Neural progenitor cell (in vitro differentiated cells): ENCODE measurements at regions not wholly inside any gene's neighbourhood (a gene's known extent, or its start where the extent isn't known, plus 50 kb on each side); places are given as distances from the start of the nearest gene placed in this dataset.

Source experiments
- DNase-seq: peaks from one replicate; pipeline ENCODE4 v3.0.0-alpha.2; 2016; ENCODE audit warnings: low spot score
- H2AFZ ChIP-seq: fragments of 200-600 bp; sonication (generic); replicated peaks from 2 replicates; pipeline ENCODE4 v1.6.1; 2016; ENCODE audit warnings: antibody characterized with exemption
- H3F3A ChIP-seq: fragments of 200-600 bp; sonication (generic); 2 replicates; pipeline ENCODE4 v1.6.1; 2016; ENCODE audit warnings: antibody characterized with exemption, low read depth
- H3K27ac ChIP-seq: fragments of 200-600 bp; sonication (generic); 2 replicates; pipeline ENCODE4 v1.5.1; 2016; ENCODE audit warnings: mild to moderate bottlenecking
- H3K27me3 ChIP-seq: fragments of 200-600 bp; sonication (generic); 2 replicates; pipeline ENCODE4 v1.6.1; 2016; ENCODE audit warnings: mild to moderate bottlenecking, moderate library complexity
- H3K36me3 ChIP-seq: fragments of 200-600 bp; sonication (generic); 2 replicates; pipeline ENCODE4 v1.5.1; 2016
- H3K4me1 ChIP-seq: fragments of 200-600 bp; sonication (generic); 2 replicates; pipeline ENCODE4 v1.6.1; 2016; ENCODE audit warnings: mixed run types
- H3K4me2 ChIP-seq: fragments of 200-600 bp; sonication (generic); 2 replicates; pipeline ENCODE4 v1.6.1; 2016
- H3K4me3 ChIP-seq: fragments of 200-600 bp; sonication (generic); 2 replicates; pipeline ENCODE4 v1.5.1; 2016
- H3K79me2 ChIP-seq: fragments of 200-600 bp; sonication (generic); 2 replicates; pipeline ENCODE4 v1.6.1; 2016; ENCODE audit warnings: low read depth
- H3K9ac ChIP-seq: fragments of 200-600 bp; sonication (generic); 2 replicates; pipeline ENCODE4 v1.6.1; 2016
- H3K9me3 ChIP-seq: fragments of 200-600 bp; sonication (generic); 2 replicates; pipeline ENCODE4 v1.5.1; 2016; ENCODE audit warnings: low read depth
- H4K20me1 ChIP-seq: fragments of 200-600 bp; sonication (generic); 2 replicates; pipeline ENCODE4 v1.6.1; 2016; ENCODE audit warnings: low read depth
- H3K27ac Mint-ChIP-seq: 3 replicates; pipeline ENCODE4 v1.8.0; 2021; ENCODE audit warnings: mixed read lengths
- H3K27me3 Mint-ChIP-seq: 2 replicates; pipeline ENCODE4 v1.8.0; 2022; ENCODE audit warnings: low read depth, mild to moderate bottlenecking, inconsistent platforms, moderate library complexity, mixed read lengths; ENCODE audit not compliant: insufficient read depth
- H3K36me3 Mint-ChIP-seq: 3 replicates; pipeline ENCODE4 v1.8.0; 2021; ENCODE audit warnings: mixed read lengths
- H3K4me1 Mint-ChIP-seq: 3 replicates; pipeline ENCODE4 v1.8.0; 2021; ENCODE audit warnings: mixed read lengths
- H3K4me3 Mint-ChIP-seq: 3 replicates; pipeline ENCODE4 v1.8.0; 2021; ENCODE audit warnings: mild to moderate bottlenecking, moderate library complexity, mixed read lengths
- H3K9me3 Mint-ChIP-seq: 3 replicates; pipeline ENCODE4 v1.8.0; 2020; ENCODE audit warnings: mixed read lengths
- EZH2 ChIP-seq: fragments of 200-600 bp; sonication (generic); IDR thresholded peaks from 2 replicates; pipeline ENCODE4 v1.6.1; 2017; ENCODE audit warnings: antibody characterized with exemption, mild to moderate bottlenecking, moderate library complexity
- EZH2phosphoT487 ChIP-seq: fragments of 200-600 bp; sonication (generic); IDR thresholded peaks from 2 replicates; pipeline ENCODE4 v1.6.1; 2017; ENCODE audit warnings: antibody characterized with exemption
- TF ChIP-seq, protein P1 (sequence below): fragments of 200-600 bp; sonication (generic); IDR thresholded peaks from 2 replicates; pipeline ENCODE4 v1.5.1; 2017; ENCODE audit warnings: antibody characterized with exemption, mild to moderate bottlenecking

DNA sequence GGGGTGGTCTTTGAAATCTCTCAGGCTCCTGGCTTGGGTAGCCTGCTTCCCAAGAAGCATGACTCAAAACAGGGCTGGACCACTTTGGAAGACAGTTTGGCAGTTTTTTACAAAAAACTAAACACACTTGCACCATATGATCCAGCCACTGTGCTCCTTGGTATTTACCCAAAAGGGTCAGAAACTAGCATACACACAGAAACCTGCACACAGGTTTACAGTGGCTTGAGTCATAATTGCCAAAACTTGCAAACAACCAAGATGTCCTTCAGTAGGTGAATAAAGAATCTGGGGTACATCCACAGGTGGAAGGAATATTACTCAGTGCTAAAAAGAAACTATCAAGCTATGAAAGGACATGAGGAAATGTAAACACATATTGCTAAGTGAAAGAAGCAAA, 323.2 kb upstream of the CDH5 start:
- H3K9ac ChIP-seq: no peak overlapping the region
- no peak overlapping the region for H2AFZ ChIP-seq
- no peak overlapping the region for H3K4me3 Mint-ChIP-seq
- H3K27me3 Mint-ChIP-seq: peaks cover 5% of the 10 kb centered on the region
- H3K27ac ChIP-seq: no peak overlapping the region
- H3F3A ChIP-seq: no peaks in the 10 kb centered on the region
- no peaks in the 10 kb centered on the region for H3K27me3 ChIP-seq
- DNase-seq: no peak
- H3K4me1 Mint-ChIP-seq: peaks cover 12% of the 10 kb centered on the region
- H3K36me3 ChIP-seq: no peaks in the 10 kb centered on the region
- H3K79me2 ChIP-seq: no peaks in the 10 kb centered on the region
- H3K27ac Mint-ChIP-seq: no peak overlapping the region
- H3K9me3 ChIP-seq: no peaks in the 10 kb centered on the region
- no peak overlapping the region for H3K4me3 ChIP-seq
- no peaks in the 10 kb centered on the region for H3K36me3 Mint-ChIP-seq
- H3K4me2 ChIP-seq: no peak overlapping the region
- H4K20me1 ChIP-seq: no peaks in the 10 kb centered on the region
- TF ChIP-seq EZH2phosphoT487 (no peak), EZH2 (no peak)
- H3K9me3 Mint-ChIP-seq: peaks cover 3% of the 10 kb centered on the region
- peaks cover 4% of the 10 kb centered on the region for H3K4me1 ChIP-seq

GRCh38 chr16:66042341-66042740, 324.1 kb upstream of the CDH5 start:
- Histone ChIP-seq H3K4me2 (no peak overlapping the region), H3K4me3 (no peak overlapping the region), H3K36me3 (no peaks in the 10 kb centered on the region), H3K4me1 (peaks cover 4% of the 10 kb centered on the region), H3K27ac (no peak overlapping the region), H3K27me3 (no peaks in the 10 kb centered on the region), H4K20me1 (no peaks in the 10 kb centered on the region), H3K9ac (no peak overlapping the region), H2AFZ (no peak overlapping the region), H3F3A (no peaks in the 10 kb centered on the region), H3K79me2 (no peaks in the 10 kb centered on the region), H3K9me3 (no peaks in the 10 kb centered on the region)
- H3K9me3 Mint-ChIP-seq: peaks cover 3% of the 10 kb centered on the region
- H3K27me3 Mint-ChIP-seq: peaks cover 5% of the 10 kb centered on the region
- no peak overlapping the region for H3K4me3 Mint-ChIP-seq
- H3K4me1 Mint-ChIP-seq: peaks cover 12% of the 10 kb centered on the region
- no peaks in the 10 kb centered on the region for H3K36me3 Mint-ChIP-seq
- no peak for DNase-seq
- TF ChIP-seq EZH2: no peak
- no peak for TF ChIP-seq EZH2phosphoT487
- TF ChIP-seq, protein P1, sequence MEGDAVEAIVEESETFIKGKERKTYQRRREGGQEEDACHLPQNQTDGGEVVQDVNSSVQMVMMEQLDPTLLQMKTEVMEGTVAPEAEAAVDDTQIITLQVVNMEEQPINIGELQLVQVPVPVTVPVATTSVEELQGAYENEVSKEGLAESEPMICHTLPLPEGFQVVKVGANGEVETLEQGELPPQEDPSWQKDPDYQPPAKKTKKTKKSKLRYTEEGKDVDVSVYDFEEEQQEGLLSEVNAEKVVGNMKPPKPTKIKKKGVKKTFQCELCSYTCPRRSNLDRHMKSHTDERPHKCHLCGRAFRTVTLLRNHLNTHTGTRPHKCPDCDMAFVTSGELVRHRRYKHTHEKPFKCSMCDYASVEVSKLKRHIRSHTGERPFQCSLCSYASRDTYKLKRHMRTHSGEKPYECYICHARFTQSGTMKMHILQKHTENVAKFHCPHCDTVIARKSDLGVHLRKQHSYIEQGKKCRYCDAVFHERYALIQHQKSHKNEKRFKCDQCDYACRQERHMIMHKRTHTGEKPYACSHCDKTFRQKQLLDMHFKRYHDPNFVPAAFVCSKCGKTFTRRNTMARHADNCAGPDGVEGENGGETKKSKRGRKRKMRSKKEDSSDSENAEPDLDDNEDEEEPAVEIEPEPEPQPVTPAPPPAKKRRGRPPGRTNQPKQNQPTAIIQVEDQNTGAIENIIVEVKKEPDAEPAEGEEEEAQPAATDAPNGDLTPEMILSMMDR: no peak
- H3K27ac Mint-ChIP-seq: no peak overlapping the region

DNA sequence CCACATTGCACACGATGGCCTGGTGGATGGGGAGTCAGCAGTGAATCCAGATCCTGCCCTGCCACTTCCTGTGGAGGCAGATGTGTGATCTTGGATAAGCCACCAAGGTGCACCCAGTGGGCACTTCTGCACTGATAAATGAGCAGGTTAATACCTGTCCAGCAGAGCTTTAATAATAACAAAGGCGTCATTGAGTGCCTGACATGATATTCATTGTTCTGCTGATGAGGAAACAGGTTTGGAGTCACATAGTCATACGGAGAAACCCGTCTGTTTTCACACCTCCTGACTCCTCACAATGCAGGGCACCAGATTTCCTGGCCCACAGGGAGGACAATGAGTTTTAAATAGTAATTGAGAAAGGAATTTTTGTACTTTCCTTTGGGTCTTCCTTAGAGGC, 324.6 kb upstream of the CDH5 start:
- Histone ChIP-seq H3K27ac (no peak overlapping the region), H3K36me3 (no peaks in the 10 kb centered on the region), H3K9me3 (no peaks in the 10 kb centered on the region), H3K4me3 (no peak overlapping the region), H3K4me2 (no peak overlapping the region), H3F3A (no peaks in the 10 kb centered on the region), H3K9ac (no peak overlapping the region), H3K27me3 (no peaks in the 10 kb centered on the region), H3K4me1 (peaks cover 4% of the 10 kb centered on the region), H3K79me2 (no peaks in the 10 kb centered on the region), H4K20me1 (no peaks in the 10 kb centered on the region), H2AFZ (no peak overlapping the region)
- Mint-ChIP-seq H3K4me3 (no peak overlapping the region), H3K36me3 (no peaks in the 10 kb centered on the region), H3K9me3 (peaks cover 3% of the 10 kb centered on the region), H3K4me1 (peaks cover 12% of the 10 kb centered on the region), H3K27me3 (peaks cover 5% of the 10 kb centered on the region), H3K27ac (no peak overlapping the region)
- DNase-seq: no peak
- TF ChIP-seq, protein P1: no peak
- no peak for TF ChIP-seq EZH2
- TF ChIP-seq EZH2phosphoT487: no peak

- no peaks in the 10 kb centered on the region for H3K36me3 ChIP-seq
- no peak overlapping the region for H3K4me3 ChIP-seq
- Mint-ChIP-seq H3K4me1 (peaks cover 12% of the 10 kb centered on the region), H3K27ac (peak overlapping the region; percentile 77), H3K27me3 (peaks cover 5% of the 10 kb centered on the region), H3K4me3 (no peak overlapping the region), H3K9me3 (no peaks in the 10 kb centered on the region), H3K36me3 (no peaks in the 10 kb centered on the region)
- H3K27me3 ChIP-seq: no peaks in the 10 kb centered on the region
- H3F3A ChIP-seq: no peaks in the 10 kb centered on the region
- no peak overlapping the region for H2AFZ ChIP-seq
- no peak overlapping the region for H3K4me2 ChIP-seq
- TF ChIP-seq, protein P1: no peak
- TF ChIP-seq EZH2phosphoT487: no peak
- no peak for TF ChIP-seq EZH2
- H3K79me2 ChIP-seq: no peaks in the 10 kb centered on the region
- no peak for DNase-seq
- no peak overlapping the region for H3K9ac ChIP-seq
- H3K4me1 ChIP-seq: peaks cover 4% of the 10 kb centered on the region
- H3K9me3 ChIP-seq: no peaks in the 10 kb centered on the region
- H3K27ac ChIP-seq: no peak overlapping the region
- no peaks in the 10 kb centered on the region for H4K20me1 ChIP-seq
Observed at GRCh38 chr16:66039793-66040192, 326.7 kb upstream of the CDH5 start.
